ENCODE measurements at regions not wholly inside any gene's neighbourhood (a gene's known extent, or its start where the extent isn't known, plus 50 kb on each side); places are given as distances from the start of the nearest gene placed in this dataset.

DNA sequence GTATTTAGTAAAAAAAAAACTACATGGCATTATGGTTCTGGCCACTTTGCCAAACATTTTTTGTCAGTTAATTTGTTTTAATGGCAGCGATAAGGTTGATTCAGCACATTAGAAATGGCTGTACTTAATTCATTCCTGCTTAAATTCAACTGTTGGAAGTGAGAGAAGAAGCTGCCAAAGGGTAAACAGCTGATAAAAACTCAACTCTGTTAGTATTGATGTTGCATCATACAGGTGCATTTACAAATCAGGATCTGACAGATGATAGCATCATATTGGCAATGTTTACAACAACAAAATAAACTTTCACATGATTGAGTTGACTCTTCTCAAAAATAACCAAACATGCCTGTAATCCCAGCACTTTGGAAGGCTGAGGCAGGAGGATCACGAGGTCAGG, 444.3 kb downstream of the IPMK start:
- TF ChIP-seq FOXP2 (optimal IDR thresholded peaks at IDR 0.05; ENCODE audit: borderline replicate concordance, extremely low read depth, extremely low read length, insufficient read depth) (no peak), TAF1 (IDR thresholded peaks at IDR 0.05; ENCODE audit: borderline replicate concordance, insufficient read depth, low read length) (no peak), SIN3A (IDR thresholded peaks at IDR 0.05; ENCODE audit: borderline replicate concordance, insufficient read depth, low read length) (no peak), POLR2AphosphoS5 (IDR thresholded peaks at IDR 0.05; ENCODE audit: low read depth, low read length) (no peak)
- TF ChIP-seq, protein P1, sequence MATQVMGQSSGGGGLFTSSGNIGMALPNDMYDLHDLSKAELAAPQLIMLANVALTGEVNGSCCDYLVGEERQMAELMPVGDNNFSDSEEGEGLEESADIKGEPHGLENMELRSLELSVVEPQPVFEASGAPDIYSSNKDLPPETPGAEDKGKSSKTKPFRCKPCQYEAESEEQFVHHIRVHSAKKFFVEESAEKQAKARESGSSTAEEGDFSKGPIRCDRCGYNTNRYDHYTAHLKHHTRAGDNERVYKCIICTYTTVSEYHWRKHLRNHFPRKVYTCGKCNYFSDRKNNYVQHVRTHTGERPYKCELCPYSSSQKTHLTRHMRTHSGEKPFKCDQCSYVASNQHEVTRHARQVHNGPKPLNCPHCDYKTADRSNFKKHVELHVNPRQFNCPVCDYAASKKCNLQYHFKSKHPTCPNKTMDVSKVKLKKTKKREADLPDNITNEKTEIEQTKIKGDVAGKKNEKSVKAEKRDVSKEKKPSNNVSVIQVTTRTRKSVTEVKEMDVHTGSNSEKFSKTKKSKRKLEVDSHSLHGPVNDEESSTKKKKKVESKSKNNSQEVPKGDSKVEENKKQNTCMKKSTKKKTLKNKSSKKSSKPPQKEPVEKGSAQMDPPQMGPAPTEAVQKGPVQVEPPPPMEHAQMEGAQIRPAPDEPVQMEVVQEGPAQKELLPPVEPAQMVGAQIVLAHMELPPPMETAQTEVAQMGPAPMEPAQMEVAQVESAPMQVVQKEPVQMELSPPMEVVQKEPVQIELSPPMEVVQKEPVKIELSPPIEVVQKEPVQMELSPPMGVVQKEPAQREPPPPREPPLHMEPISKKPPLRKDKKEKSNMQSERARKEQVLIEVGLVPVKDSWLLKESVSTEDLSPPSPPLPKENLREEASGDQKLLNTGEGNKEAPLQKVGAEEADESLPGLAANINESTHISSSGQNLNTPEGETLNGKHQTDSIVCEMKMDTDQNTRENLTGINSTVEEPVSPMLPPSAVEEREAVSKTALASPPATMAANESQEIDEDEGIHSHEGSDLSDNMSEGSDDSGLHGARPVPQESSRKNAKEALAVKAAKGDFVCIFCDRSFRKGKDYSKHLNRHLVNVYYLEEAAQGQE (IDR thresholded peaks at IDR 0.05; ENCODE audit: insufficient read depth in 1 of 2, low read depth in 2 of 2, low read length in 2 of 2) = no peak

DNA sequence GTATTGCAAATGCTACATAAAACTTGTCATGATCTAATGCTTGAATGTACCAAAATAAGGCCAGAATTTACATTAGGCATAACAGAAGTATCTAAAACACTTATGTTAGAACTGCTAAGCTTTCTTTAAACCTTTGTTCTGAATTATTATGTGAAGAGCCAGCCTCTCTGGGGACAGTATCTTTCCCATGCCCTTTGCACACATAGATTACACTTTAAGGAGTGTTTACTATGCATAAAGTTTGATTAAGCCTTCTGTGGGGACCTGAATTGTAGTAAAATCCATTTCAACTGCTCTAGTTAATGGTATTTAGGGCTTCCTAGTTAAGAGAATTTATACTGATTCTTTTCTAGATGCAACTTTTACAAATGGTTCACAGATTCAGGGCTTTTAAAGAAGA, 444.7 kb downstream of the IPMK start:
- TF ChIP-seq POLR2AphosphoS5 (IDR thresholded peaks at IDR 0.05; ENCODE audit: low read depth, low read length) (no peak), SIN3A (IDR thresholded peaks at IDR 0.05; ENCODE audit: borderline replicate concordance, insufficient read depth, low read length) (no peak), TAF1 (IDR thresholded peaks at IDR 0.05; ENCODE audit: borderline replicate concordance, insufficient read depth, low read length) (no peak), FOXP2 (optimal IDR thresholded peaks at IDR 0.05; ENCODE audit: borderline replicate concordance, extremely low read depth, extremely low read length, insufficient read depth) (no peak)
- TF ChIP-seq, protein P1 (IDR thresholded peaks at IDR 0.05; ENCODE audit: insufficient read depth in 1 of 2, low read depth in 2 of 2, low read length in 2 of 2) = no peak

DNA sequence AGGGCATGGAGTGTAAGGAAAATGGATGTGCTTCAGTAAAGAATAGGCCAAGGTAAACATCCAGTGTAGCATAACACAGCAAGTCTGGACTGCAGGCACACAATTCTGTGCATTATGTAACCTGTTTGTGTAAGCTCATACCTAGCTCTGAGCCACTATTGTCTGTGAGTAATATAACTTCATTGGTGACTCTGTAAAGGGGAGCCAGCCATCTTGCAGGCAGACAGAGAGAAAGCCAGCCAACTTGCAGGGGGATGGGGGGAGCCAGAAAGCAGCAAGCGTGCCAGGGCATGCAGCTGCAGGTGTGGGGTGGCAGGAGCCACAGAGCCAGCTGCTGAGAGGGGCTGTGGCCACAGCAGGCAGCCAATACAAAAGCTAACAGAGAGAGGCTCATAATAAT, 449.2 kb downstream of the IPMK start:
- TF ChIP-seq TAF1 (IDR thresholded peaks at IDR 0.05; ENCODE audit: borderline replicate concordance, insufficient read depth, low read length) (no peak), SIN3A (IDR thresholded peaks at IDR 0.05; ENCODE audit: borderline replicate concordance, insufficient read depth, low read length) (no peak), POLR2AphosphoS5 (IDR thresholded peaks at IDR 0.05; ENCODE audit: low read depth, low read length) (no peak), FOXP2 (optimal IDR thresholded peaks at IDR 0.05; ENCODE audit: borderline replicate concordance, extremely low read depth, extremely low read length, insufficient read depth) (no peak)
- TF ChIP-seq, protein P1 (IDR thresholded peaks at IDR 0.05; ENCODE audit: insufficient read depth in 1 of 2, low read depth in 2 of 2, low read length in 2 of 2) = no peak

DNA sequence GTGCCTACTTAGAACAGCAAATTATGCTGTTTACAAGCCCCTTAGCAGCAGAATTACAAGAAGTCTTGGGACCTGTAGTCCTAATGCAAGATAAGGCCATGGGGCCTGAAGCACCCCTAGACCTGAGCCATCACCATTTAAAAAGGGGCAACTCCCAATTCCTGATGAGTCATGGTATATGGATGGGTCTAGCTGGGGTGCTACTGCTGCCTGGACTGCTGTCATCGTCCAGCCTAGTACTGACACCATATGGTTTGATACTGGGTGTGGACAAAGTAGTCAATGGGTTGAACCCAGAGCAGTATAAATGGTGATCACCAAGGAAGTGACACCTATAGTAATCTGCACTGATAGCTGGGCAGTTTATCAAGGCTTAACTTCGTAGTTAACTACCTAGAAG, 450.0 kb downstream of the IPMK start:
- TF ChIP-seq POLR2AphosphoS5 (IDR thresholded peaks at IDR 0.05; ENCODE audit: low read depth, low read length) (no peak), TAF1 (IDR thresholded peaks at IDR 0.05; ENCODE audit: borderline replicate concordance, insufficient read depth, low read length) (no peak), SIN3A (IDR thresholded peaks at IDR 0.05; ENCODE audit: borderline replicate concordance, insufficient read depth, low read length) (no peak), FOXP2 (optimal IDR thresholded peaks at IDR 0.05; ENCODE audit: borderline replicate concordance, extremely low read depth, extremely low read length, insufficient read depth) (no peak)
- TF ChIP-seq, protein P1 (IDR thresholded peaks at IDR 0.05; ENCODE audit: insufficient read depth in 1 of 2, low read depth in 2 of 2, low read length in 2 of 2) = no peak

GRCh38 chr10:57815949-57816348, 451.7 kb downstream of the IPMK start:
- TF ChIP-seq, protein P1 (IDR thresholded peaks at IDR 0.05; ENCODE audit: insufficient read depth in 1 of 2, low read depth in 2 of 2, low read length in 2 of 2) = no peak
- no peak for TF ChIP-seq SIN3A (IDR thresholded peaks at IDR 0.05; ENCODE audit: borderline replicate concordance, insufficient read depth, low read length)
- no peak for TF ChIP-seq FOXP2 (optimal IDR thresholded peaks at IDR 0.05; ENCODE audit: borderline replicate concordance, extremely low read depth, extremely low read length, insufficient read depth)
- TF ChIP-seq POLR2AphosphoS5 (IDR thresholded peaks at IDR 0.05; ENCODE audit: low read depth, low read length) = no peak
- TF ChIP-seq TAF1 (IDR thresholded peaks at IDR 0.05; ENCODE audit: borderline replicate concordance, insufficient read depth, low read length) = no peak

All from PFSK-1 (cell line).